ENCODE measurements at regions not wholly inside any gene's neighbourhood (a gene's known extent, or its start where the extent isn't known, plus 50 kb on each side); places are given as distances from the start of the nearest gene placed in this dataset.

DNA sequence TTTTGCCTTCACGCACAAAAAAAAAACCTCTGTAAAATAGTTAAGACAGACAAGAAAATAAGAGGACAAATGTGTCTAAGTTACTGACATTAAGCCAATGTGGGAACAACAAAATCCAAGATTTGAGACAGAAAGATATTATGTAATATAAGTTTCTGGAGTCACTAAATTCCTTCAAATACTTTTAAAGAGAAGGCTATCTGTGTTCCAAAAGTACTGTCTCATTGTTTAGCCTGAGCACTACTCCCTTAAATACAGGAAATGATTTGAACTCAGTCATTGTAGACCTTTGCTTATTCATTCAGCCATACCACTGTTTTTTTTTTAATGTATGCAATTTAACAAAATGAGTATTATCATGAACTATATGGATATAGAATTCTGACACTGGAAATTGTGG lies 82.7 kb upstream of the KITLG start:
- no peak for TF ChIP-seq POLR2A (IDR thresholded peaks at IDR 0.05)
- TF ChIP-seq, protein P1, sequence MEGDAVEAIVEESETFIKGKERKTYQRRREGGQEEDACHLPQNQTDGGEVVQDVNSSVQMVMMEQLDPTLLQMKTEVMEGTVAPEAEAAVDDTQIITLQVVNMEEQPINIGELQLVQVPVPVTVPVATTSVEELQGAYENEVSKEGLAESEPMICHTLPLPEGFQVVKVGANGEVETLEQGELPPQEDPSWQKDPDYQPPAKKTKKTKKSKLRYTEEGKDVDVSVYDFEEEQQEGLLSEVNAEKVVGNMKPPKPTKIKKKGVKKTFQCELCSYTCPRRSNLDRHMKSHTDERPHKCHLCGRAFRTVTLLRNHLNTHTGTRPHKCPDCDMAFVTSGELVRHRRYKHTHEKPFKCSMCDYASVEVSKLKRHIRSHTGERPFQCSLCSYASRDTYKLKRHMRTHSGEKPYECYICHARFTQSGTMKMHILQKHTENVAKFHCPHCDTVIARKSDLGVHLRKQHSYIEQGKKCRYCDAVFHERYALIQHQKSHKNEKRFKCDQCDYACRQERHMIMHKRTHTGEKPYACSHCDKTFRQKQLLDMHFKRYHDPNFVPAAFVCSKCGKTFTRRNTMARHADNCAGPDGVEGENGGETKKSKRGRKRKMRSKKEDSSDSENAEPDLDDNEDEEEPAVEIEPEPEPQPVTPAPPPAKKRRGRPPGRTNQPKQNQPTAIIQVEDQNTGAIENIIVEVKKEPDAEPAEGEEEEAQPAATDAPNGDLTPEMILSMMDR (IDR thresholded peaks at IDR 0.05), result no peak
